Fibroblast of the aortic adventitia (primary cell): ENCODE measurements at regions not wholly inside any gene's neighbourhood (a gene's known extent, or its start where the extent isn't known, plus 50 kb on each side); places are given as distances from the start of the nearest gene placed in this dataset.
"Not testable (repeated sequence)": the region's sequence is repeated elsewhere in the genome, so short reads cannot be mapped to it uniquely, and the experiment has no call there.

Experiments
- DNase-seq: peaks from one replicate; pipeline ENCODE4 v3.0.0-alpha.2; 2010; ENCODE audit warnings: low read depth
- H3K4me3 ChIP-seq: 2 replicates; pipeline ENCODE4 v1.5.1; 2011; ENCODE audit warnings: low read depth, mild to moderate bottlenecking, control low read depth, low read length, moderate library complexity
- TF ChIP-seq, protein P1 (sequence below): IDR thresholded peaks from 2 replicates; pipeline ENCODE4 v1.5.1; 2011; ENCODE audit warnings: mild to moderate bottlenecking, low read length, control low read depth, inconsistent platforms; ENCODE audit not compliant: insufficient read depth

GRCh38 chr3:185995352-185995751, 57.5 kb upstream of the TRA2B start:
- peak; percentile 90 for DNase-seq
- no peak overlapping the region for H3K4me3 ChIP-seq
- TF ChIP-seq, protein P1, sequence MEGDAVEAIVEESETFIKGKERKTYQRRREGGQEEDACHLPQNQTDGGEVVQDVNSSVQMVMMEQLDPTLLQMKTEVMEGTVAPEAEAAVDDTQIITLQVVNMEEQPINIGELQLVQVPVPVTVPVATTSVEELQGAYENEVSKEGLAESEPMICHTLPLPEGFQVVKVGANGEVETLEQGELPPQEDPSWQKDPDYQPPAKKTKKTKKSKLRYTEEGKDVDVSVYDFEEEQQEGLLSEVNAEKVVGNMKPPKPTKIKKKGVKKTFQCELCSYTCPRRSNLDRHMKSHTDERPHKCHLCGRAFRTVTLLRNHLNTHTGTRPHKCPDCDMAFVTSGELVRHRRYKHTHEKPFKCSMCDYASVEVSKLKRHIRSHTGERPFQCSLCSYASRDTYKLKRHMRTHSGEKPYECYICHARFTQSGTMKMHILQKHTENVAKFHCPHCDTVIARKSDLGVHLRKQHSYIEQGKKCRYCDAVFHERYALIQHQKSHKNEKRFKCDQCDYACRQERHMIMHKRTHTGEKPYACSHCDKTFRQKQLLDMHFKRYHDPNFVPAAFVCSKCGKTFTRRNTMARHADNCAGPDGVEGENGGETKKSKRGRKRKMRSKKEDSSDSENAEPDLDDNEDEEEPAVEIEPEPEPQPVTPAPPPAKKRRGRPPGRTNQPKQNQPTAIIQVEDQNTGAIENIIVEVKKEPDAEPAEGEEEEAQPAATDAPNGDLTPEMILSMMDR: no peak

GRCh38 chr3:185992831-185993374, 55.1 kb upstream of the TRA2B start:
- no peak overlapping the region for H3K4me3 ChIP-seq
- peak; percentile 55 for DNase-seq
- TF ChIP-seq, protein P1: no peak

- not testable (repeated sequence) for H3K4me3 ChIP-seq, DNase-seq
Observed at GRCh38 chr3:185990995-185991394, 53.2 kb upstream of the TRA2B start.

GRCh38 chr3:185989511-185989910, 51.7 kb upstream of the TRA2B start:
- H3K4me3 ChIP-seq: no peak overlapping the region
- DNase-seq: no peak
- TF ChIP-seq, protein P1: no peak

DNA sequence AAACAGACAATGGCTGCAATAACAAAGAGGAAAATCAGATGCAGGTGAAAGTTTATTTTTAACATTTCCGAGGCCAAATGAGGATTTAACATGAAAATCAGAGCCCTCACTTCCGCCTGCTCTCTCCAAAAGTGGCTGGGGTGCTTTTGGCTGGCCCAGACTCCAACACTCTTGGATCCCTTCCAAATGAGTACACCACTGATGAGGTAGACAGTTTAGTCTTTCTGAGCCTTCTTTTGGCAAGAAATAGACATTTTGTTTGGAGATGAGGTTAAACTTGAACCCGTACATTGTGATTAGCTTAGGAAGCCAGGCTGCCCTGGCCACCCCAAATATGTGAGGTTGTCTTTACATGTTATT, 51.0 kb upstream of the TRA2B start:
- DNase-seq: no peak
- TF ChIP-seq, protein P1: no peak

GRCh38 chr3:185988080-185988815, 50.4 kb upstream of the TRA2B start:
- DNase-seq: no peak
- TF ChIP-seq, protein P1: no peak

More for the DNA sequence above, 51.0 kb upstream of the TRA2B start:
- no peak overlapping the region for H3K4me3 ChIP-seq

More at GRCh38 chr3:185988080-185988815, 50.4 kb upstream of the TRA2B start:
- H3K4me3 ChIP-seq: no peak overlapping the region
